ENCODE measurements at regions not wholly inside any gene's neighbourhood (a gene's known extent, or its start where the extent isn't known, plus 50 kb on each side); places are given as distances from the start of the nearest gene placed in this dataset.
"Not testable (repeated sequence)": the region's sequence is repeated elsewhere in the genome, so short reads cannot be mapped to it uniquely, and the experiment has no call there.

DNA sequence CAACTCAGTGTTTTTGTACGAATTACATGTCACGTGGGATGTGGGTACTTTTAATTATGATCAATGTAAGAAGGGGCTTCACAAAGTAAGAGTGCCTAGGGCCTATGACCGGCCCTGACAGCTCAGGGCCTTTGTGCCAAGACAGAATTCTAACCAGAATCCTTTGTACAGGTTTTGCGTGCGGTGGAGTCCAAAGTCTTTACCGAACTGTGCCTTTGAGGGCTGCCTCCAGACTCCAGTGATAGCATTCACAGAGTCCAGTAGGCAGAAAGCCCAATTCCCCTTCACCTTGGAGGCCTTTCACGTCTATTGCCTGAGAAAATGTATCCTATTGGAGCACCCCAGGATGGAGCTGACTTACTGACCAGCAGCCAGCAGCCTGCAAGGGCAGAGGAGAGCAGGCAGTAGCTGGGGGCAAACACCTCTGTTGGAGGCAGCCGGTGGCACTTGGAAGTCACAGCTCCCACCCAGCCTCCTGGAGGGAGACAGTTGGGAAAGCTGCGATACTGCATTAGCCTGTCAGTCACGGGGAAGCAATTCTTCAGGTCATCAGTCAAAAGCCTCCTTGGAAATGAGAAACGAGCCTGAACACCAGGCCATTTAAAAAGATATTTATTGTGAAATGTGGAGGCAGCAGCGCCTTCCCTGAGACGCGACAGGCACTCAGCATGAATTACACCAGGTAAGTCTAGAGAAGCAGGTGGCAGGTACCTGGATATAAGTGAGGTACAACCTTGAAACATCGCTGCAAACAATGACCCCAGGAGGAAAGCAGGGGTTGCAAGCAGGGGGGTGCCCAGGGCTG lies 98.1 kb upstream of the CDYL2 start:
- no peaks in the 10 kb centered on the region for H3K9me2 ChIP-seq (replicated peaks; ENCODE audit: insufficient read depth, low read length)
- H3K4me2 ChIP-seq (ENCODE audit: low read depth, low read length, poor library complexity, severe bottlenecking) = no peak overlapping the region
- no peaks in the 10 kb centered on the region for H3K27me3 ChIP-seq (ENCODE audit: low read length)
- no peak overlapping the region for H2AFZ ChIP-seq (ENCODE audit: low read length)
- no peak overlapping the region for H3K9ac ChIP-seq (ENCODE audit: low read length)
- no peaks in the 10 kb centered on the region for H3K36me3 ChIP-seq (ENCODE audit: insufficient read depth, low read length)
- no peaks in the 10 kb centered on the region for H3K79me2 ChIP-seq (ENCODE audit: low read length)
- H3K9me3 ChIP-seq (ENCODE audit: low read length) = no peaks in the 10 kb centered on the region
- no peaks in the 10 kb centered on the region for H3K4me1 ChIP-seq (ENCODE audit: low read length)
- no peak overlapping the region for H3K4me3 ChIP-seq (ENCODE audit: low read length)
- no peak overlapping the region for H3K27ac ChIP-seq (ENCODE audit: low read length)
- DNase-seq = no peak
- H4K20me1 ChIP-seq (ENCODE audit: insufficient read depth, low read depth, low read length) = no peaks in the 10 kb centered on the region

DNA sequence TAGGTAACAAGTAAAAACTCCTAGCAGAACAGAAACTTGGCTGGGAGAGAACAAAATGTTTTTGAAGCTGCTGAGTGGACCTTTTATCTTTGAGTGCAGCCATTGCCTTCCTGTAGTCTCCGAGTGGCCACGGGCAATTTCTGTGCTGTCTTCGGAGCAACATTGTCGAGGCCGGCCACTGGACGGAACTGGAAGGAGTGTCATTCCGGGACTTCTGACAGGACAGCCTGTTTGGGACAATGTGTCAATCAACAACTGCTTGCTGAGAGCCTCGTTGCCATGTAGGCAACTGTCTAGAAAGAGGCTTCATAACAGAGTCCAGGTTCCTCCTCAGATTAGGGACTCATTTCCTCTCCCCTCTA lies 96.2 kb upstream of the CDYL2 start:
- H2AFZ ChIP-seq (ENCODE audit: low read length) = no peak overlapping the region
- H3K4me2 ChIP-seq (ENCODE audit: low read depth, low read length, poor library complexity, severe bottlenecking) = no peak overlapping the region
- no peak overlapping the region for H3K9ac ChIP-seq (ENCODE audit: low read length)
- no peaks in the 10 kb centered on the region for H3K4me1 ChIP-seq (ENCODE audit: low read length)
- H3K79me2 ChIP-seq (ENCODE audit: low read length) = no peaks in the 10 kb centered on the region
- H3K9me2 ChIP-seq (replicated peaks; ENCODE audit: insufficient read depth, low read length) = no peaks in the 10 kb centered on the region
- H3K27ac ChIP-seq (ENCODE audit: low read length) = no peak overlapping the region
- no peaks in the 10 kb centered on the region for H3K36me3 ChIP-seq (ENCODE audit: insufficient read depth, low read length)
- H4K20me1 ChIP-seq (ENCODE audit: insufficient read depth, low read depth, low read length) = no peaks in the 10 kb centered on the region
- H3K9me3 ChIP-seq (ENCODE audit: low read length) = no peaks in the 10 kb centered on the region
- DNase-seq = no peak
- no peaks in the 10 kb centered on the region for H3K27me3 ChIP-seq (ENCODE audit: low read length)
- H3K4me3 ChIP-seq (ENCODE audit: low read length) = no peak overlapping the region

DNA sequence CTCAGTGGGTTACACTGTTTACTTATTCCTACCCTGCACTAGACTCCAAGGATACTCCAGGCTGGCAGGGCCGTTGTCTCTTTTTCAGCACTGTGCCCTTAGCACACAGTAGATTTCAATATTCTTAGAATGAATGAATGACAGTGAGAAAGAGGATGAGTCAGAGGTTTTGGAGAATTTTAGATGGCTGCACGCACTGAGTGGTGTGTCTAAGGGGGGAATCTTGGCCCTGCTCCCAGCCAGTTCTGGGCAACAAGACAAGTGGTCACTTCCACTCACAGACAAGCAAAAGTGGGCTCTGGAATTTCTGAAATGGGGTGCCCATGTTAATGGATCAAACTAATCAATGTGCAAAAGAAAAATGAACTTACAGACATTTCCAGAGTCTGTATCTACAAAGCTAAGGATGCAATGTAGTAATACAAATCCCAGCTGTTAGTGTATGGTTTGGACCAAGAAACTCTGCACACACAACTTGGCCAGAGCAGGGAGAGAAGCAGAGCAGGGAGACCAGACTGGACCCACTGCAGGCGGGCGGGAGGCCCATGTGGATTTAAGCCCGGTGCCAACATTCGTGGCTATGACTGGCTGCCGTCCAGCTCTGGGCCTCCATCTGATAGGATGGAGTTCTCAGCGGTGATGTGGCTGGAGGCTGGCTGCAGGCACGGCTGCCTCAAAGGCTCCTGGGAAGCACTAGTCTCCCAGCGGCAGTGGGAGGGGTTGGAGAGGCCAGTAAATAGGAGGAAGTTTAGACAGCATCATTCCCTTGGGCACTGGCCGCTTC lies 95.6 kb upstream of the CDYL2 start:
- DNase-seq = no peak
- Histone ChIP-seq H3K4me2 (ENCODE audit: low read depth, low read length, poor library complexity, severe bottlenecking) (no peak overlapping the region), H3K27me3 (ENCODE audit: low read length) (no peaks in the 10 kb centered on the region), H2AFZ (ENCODE audit: low read length) (no peak overlapping the region), H3K79me2 (ENCODE audit: low read length) (no peaks in the 10 kb centered on the region), H3K4me3 (ENCODE audit: low read length) (no peak overlapping the region), H3K9me2 (replicated peaks; ENCODE audit: insufficient read depth, low read length) (no peaks in the 10 kb centered on the region), H3K27ac (ENCODE audit: low read length) (no peak overlapping the region), H3K4me1 (ENCODE audit: low read length) (no peaks in the 10 kb centered on the region), H3K9me3 (ENCODE audit: low read length) (no peaks in the 10 kb centered on the region), H3K9ac (ENCODE audit: low read length) (no peak overlapping the region), H3K36me3 (ENCODE audit: insufficient read depth, low read length) (no peaks in the 10 kb centered on the region), H4K20me1 (ENCODE audit: insufficient read depth, low read depth, low read length) (no peaks in the 10 kb centered on the region)

DNA sequence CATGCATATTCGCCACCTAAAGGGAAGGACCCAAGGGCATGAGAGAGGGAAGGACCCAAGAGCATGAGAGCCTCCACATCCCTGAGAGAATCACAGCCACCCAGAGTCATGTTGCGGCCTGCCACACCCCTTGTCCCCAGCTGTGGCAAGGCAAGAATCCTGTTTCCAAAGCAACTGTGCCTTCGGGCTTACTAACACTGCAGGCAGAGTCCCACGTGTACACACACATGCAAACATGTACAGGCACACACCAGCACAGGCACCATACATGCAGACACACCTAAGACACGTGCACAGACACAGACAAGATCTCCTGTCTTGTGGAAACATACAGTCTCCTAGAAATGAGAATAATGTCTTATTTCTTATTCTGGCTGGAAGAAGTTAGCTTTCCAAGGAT lies 92.4 kb upstream of the CDYL2 start:
- Histone ChIP-seq H3K9ac (ENCODE audit: low read length) (no peak overlapping the region), H4K20me1 (ENCODE audit: insufficient read depth, low read depth, low read length) (no peaks in the 10 kb centered on the region), H3K79me2 (ENCODE audit: low read length) (no peaks in the 10 kb centered on the region), H3K4me1 (ENCODE audit: low read length) (no peaks in the 10 kb centered on the region), H3K36me3 (ENCODE audit: insufficient read depth, low read length) (no peaks in the 10 kb centered on the region), H3K4me2 (ENCODE audit: low read depth, low read length, poor library complexity, severe bottlenecking) (no peak overlapping the region), H3K9me2 (replicated peaks; ENCODE audit: insufficient read depth, low read length) (no peaks in the 10 kb centered on the region), H3K4me3 (ENCODE audit: low read length) (no peak overlapping the region), H3K27me3 (ENCODE audit: low read length) (no peaks in the 10 kb centered on the region), H2AFZ (ENCODE audit: low read length) (no peak overlapping the region), H3K27ac (ENCODE audit: low read length) (no peak overlapping the region), H3K9me3 (ENCODE audit: low read length) (no peaks in the 10 kb centered on the region)
- no peak for DNase-seq

DNA sequence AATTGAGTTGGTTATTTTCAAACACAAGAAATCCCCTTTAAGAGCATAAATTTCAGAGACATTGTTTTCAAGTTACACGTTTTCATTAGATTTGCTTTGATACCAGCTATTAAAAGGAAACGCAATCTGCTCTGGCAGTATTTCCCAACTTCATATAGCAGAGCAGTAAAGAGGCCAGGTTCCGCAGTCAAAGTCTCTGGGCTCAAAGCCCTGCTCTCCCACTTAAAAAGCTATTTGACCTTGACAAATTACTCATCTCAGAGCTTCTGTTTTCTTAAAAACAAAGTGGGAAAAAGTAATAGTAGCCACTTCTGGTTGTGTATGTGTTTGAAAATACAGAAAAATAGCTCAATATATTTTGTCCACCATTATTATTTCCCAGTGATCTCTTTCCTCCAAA lies 89.7 kb upstream of the CDYL2 start:
- H3K4me1 ChIP-seq (ENCODE audit: low read length) = no peaks in the 10 kb centered on the region
- no peak overlapping the region for H2AFZ ChIP-seq (ENCODE audit: low read length)
- no peaks in the 10 kb centered on the region for H3K36me3 ChIP-seq (ENCODE audit: insufficient read depth, low read length)
- no peak overlapping the region for H3K9ac ChIP-seq (ENCODE audit: low read length)
- H3K79me2 ChIP-seq (ENCODE audit: low read length) = no peaks in the 10 kb centered on the region
- H3K4me3 ChIP-seq (ENCODE audit: low read length) = no peak overlapping the region
- H3K4me2 ChIP-seq (ENCODE audit: low read depth, low read length, poor library complexity, severe bottlenecking) = no peak overlapping the region
- H3K27me3 ChIP-seq (ENCODE audit: low read length) = no peaks in the 10 kb centered on the region
- no peak for DNase-seq
- no peaks in the 10 kb centered on the region for H4K20me1 ChIP-seq (ENCODE audit: insufficient read depth, low read depth, low read length)
- no peaks in the 10 kb centered on the region for H3K9me2 ChIP-seq (replicated peaks; ENCODE audit: insufficient read depth, low read length)
- H3K27ac ChIP-seq (ENCODE audit: low read length) = no peak overlapping the region
- H3K9me3 ChIP-seq (ENCODE audit: low read length) = no peaks in the 10 kb centered on the region

DNA sequence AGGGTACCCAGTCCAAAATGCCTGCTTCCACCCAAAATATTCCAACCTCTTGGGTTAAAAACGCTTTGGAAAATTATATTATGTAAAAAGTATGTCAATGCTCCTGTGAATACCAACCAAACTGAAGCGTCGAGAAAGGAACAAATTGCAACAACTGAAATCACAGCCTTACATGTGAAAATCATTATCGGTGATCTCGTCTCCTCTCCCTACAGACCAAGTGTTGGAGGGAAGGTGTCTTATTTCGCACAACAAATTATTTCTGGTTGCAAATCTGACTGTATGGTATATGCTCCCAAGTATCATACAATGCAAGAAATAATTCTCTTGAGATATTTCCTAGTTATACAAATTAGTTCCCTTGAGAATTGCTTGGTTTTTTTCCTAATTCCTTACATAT lies 89.3 kb upstream of the CDYL2 start:
- Histone ChIP-seq H3K79me2 (ENCODE audit: low read length) (no peaks in the 10 kb centered on the region), H3K9me3 (ENCODE audit: low read length) (no peaks in the 10 kb centered on the region), H3K27ac (ENCODE audit: low read length) (no peak overlapping the region), H3K4me1 (ENCODE audit: low read length) (no peaks in the 10 kb centered on the region), H3K4me3 (ENCODE audit: low read length) (no peak overlapping the region), H3K9ac (ENCODE audit: low read length) (no peak overlapping the region), H3K4me2 (ENCODE audit: low read depth, low read length, poor library complexity, severe bottlenecking) (no peak overlapping the region), H3K9me2 (replicated peaks; ENCODE audit: insufficient read depth, low read length) (no peaks in the 10 kb centered on the region), H2AFZ (ENCODE audit: low read length) (no peak overlapping the region), H3K36me3 (ENCODE audit: insufficient read depth, low read length) (no peaks in the 10 kb centered on the region), H3K27me3 (ENCODE audit: low read length) (no peaks in the 10 kb centered on the region), H4K20me1 (ENCODE audit: insufficient read depth, low read depth, low read length) (no peaks in the 10 kb centered on the region)
- DNase-seq = no peak

DNA sequence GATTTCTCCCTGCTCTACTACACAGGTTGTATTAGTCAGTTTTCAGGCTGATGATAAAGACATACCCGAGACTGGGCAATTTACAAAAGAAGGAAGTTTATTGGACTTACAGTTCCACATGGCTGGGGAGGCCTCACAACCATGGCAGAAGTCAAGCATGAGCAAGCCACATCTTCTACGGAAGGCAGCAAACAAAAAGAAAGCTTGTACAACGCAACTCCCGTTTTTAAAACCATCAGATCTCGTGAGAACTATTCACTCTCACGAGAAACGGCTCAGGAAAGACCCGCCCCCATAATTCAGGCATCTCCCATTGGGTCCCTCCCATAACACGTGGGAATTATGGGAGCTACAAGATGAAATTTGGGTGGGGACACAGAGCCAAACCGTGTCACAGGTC lies 88.0 kb upstream of the CDYL2 start:
- H4K20me1 ChIP-seq (ENCODE audit: insufficient read depth, low read depth, low read length); H3K4me2 ChIP-seq (ENCODE audit: low read depth, low read length, poor library complexity, severe bottlenecking); H3K9me2 ChIP-seq (replicated peaks; ENCODE audit: insufficient read depth, low read length): not testable (repeated sequence)

DNA sequence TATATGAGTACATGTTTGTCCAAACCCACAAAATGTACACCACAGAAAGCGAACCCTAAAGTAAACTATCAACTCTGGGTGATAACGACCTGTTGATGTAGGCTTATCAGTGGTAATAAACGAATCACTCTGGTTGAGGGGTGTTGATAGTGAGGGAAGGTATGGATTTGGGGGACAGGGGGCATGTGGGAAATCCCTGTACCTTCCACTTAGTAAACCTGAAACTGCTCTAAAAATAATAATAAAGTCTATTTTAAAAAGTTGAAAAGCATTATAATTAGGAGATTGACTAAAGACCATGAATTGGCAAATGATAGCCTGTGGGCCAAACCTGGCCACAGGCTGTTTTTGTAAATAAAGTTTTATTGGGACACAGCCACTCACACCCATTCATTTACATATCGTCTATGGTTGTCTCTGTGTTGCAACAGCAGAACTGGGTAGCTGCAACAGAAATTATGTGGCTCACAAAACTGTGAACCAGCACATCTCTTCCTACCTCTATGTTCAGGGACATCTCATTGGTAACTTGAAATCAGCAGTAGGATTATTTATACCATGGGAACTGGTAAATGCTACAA lies 85.5 kb upstream of the CDYL2 start:
- Histone ChIP-seq H4K20me1 (ENCODE audit: insufficient read depth, low read depth, low read length) (no peaks in the 10 kb centered on the region), H3K9ac (ENCODE audit: low read length) (no peak overlapping the region), H3K79me2 (ENCODE audit: low read length) (no peaks in the 10 kb centered on the region), H3K27me3 (ENCODE audit: low read length) (no peaks in the 10 kb centered on the region), H3K4me3 (ENCODE audit: low read length) (no peak overlapping the region), H3K9me2 (replicated peaks; ENCODE audit: insufficient read depth, low read length) (no peaks in the 10 kb centered on the region), H3K9me3 (ENCODE audit: low read length) (no peaks in the 10 kb centered on the region), H3K4me2 (ENCODE audit: low read depth, low read length, poor library complexity, severe bottlenecking) (no peak overlapping the region), H3K27ac (ENCODE audit: low read length) (no peak overlapping the region), H3K36me3 (ENCODE audit: insufficient read depth, low read length) (no peaks in the 10 kb centered on the region), H3K4me1 (ENCODE audit: low read length) (no peaks in the 10 kb centered on the region), H2AFZ (ENCODE audit: low read length) (no peak overlapping the region)
- DNase-seq = no peak

More for the DNA sequence above, 88.0 kb upstream of the CDYL2 start:
- H3K27me3 ChIP-seq (ENCODE audit: low read length); H3K79me2 ChIP-seq (ENCODE audit: low read length); H3K36me3 ChIP-seq (ENCODE audit: insufficient read depth, low read length); H3K9me3 ChIP-seq (ENCODE audit: low read length); H3K9ac ChIP-seq (ENCODE audit: low read length); H3K4me3 ChIP-seq (ENCODE audit: low read length); H3K27ac ChIP-seq (ENCODE audit: low read length); H3K4me1 ChIP-seq (ENCODE audit: low read length); DNase-seq; H2AFZ ChIP-seq (ENCODE audit: low read length): not testable (repeated sequence)
